ENCODE measurements at regions not wholly inside any gene's neighbourhood (a gene's known extent, or its start where the extent isn't known, plus 50 kb on each side); places are given as distances from the start of the nearest gene placed in this dataset.

DNA sequence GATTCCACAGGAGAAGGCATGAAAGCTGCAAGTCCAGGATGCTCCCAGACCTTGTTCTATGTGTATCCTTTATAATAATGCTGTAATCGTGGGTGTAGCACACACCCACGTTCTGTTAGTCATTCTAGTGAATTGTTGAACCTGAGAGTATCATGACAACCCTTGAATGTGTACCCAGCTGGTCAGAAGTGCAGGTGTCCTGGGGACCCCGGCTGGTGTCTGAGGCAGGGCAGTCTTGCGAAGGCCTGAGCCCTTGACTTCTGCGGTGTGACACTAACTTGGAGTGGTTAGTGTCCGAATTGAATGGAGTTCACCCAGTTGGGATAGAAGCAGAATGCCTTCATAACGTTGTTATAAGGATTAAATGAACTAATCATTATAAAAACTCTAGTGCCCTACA is 218.0 kb upstream of the TNRC6C start:
- no peak for DNase-seq

DNA sequence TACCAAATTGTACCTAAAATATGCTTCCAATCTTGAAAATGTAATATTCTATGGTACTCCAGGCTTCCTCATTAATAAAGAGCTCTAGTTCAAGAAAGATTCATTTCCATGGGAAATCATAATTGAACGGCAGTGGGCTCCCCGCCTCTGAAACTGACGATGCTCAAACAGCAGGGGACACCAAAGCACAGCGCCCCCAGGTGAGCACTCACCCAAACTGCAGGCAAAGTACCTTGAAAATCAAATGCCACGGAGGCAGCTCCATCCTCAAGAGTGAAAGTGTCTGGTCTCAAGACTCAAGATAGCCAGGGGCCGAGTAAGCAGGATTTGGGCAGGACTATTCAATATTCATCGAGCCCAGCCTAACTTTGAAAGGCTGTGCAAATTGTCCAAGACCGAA is 217.4 kb upstream of the TNRC6C start:
- DNase-seq, result no peak

DNA sequence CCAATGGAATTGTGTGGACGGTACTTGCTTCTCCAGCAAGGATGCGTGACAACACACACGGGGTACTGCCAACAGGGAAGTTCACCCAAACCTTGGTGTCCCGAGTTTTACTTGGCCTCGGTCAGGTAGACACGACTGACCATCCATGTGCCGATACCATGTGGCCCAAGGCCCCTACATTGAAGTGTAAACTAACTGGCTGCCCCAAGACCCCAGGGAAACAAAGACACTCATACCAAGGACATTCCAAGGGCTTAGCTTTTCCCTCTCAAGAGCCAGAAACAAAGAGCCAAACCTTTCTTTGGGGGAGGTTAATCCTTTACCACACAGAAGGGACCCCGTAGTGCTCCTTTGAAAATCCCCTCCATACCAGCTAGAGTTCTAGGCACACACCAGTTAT is 215.9 kb upstream of the TNRC6C start:
- no peak for DNase-seq

DNA sequence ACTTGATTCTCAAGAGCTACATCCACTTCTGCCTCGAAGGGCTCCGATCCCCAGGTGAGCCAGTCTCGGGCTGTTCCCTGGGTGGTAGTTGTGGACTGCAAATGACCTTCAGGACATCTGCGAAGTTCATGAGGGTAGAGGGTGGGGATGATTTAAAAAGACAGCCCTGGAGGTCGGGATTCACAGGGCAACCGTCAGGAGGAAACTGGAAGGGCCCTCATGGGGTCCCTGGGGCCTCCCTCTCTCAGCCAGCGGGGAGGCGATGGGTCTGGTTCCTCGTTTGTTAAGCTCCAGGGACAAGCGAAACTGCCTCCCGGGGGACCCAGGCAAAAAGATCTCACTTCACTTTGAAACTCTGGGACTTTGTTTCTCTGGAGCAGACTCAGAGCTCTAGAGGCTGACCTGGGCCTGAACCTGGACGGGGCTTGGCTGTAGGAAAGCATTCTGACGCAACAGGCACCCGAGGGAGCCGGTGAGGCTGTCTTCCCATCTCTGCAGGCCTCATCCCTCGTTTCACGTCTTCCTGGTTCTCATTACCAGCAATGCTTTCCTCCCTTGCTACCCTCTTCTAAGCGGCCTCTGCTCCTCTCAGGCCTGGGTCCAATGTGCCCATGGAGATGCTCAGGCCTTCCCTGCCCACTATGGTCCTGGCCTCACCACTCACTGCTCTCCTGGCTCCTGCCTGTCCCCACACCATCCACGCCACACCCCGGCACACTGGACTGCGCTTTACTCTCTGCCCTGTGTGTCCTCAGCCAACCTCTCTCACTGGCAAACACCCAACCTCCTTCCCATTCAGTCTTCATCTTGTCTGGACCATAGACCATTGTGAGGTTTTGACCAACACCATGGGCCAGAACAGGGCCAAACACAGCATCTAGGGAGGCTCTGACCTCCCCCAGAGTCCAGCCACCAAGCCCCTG is 214.2 kb upstream of the TNRC6C start:
- DNase-seq, result no peak

DNA sequence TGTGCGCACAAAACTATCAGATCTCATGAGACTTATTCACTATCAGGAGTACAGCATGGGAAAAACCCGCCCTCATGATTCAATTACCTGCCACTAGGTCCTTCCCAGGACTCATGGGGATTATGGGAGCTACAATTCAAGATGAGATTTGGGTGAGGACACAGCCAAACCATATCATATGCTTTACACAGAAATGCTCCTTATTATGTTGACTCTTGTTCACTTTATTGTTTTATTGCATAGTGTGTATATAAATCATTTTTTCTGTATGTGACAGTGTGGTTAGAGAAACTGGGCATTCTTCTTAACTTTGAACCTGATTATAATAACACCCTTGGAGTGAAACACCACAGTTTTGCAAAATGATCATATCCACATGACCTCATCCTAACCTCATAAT is 212.8 kb upstream of the TNRC6C start:
- DNase-seq, result no peak

DNA sequence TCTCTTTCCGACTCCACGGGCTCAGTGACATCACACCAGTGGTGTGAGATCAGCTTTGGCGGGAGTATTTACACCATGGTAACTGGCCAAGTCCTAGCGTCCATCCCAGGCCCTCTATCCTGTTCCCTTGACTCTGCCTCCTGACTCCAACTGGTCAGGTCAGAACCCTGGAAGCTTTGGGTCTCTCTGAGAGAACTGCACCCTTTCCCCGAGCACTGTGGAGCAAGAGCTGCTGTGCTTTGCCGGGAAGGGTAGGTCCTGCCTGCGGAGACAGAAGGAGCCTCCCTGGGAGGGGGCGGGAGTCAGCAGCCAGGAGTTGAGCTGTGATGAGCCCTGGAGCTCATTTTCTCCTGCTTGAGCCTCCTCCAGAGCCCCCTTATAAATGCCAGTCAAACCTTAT is 212.1 kb upstream of the TNRC6C start:
- DNase-seq, result no peak

DNA sequence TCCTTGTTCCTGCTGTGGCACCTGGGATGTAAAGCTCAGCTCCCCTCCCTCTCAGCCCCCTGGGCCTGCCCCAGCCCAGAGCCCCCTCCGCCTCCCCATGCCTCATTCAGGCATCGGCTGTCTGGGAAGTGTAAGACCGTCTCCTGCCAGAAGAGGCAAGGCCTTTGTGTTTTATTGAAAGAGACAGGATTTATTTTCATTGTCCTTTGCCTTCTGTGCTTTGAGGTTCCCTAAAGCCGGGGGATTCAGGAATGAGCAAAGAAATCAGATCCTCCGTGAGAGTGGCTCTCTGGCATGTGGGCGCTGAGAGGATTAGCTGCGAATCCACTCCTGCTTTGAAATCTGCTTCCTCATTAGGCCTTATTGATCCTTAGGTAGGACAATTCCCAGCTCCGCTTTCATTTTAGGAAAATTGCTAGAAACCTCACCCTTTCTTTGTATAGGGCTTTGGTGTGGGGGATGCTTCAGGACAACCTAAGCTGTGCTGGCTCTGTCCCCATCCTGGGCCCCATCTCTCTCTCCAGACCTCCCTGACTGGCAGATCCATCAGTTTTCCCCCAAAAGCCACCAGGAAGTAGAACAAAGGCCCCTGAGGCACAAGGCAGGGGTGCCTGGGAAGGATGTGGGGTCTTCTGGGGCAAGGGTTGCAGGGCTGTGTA is 211.5 kb upstream of the TNRC6C start:
- DNase-seq, result no peak

DNA sequence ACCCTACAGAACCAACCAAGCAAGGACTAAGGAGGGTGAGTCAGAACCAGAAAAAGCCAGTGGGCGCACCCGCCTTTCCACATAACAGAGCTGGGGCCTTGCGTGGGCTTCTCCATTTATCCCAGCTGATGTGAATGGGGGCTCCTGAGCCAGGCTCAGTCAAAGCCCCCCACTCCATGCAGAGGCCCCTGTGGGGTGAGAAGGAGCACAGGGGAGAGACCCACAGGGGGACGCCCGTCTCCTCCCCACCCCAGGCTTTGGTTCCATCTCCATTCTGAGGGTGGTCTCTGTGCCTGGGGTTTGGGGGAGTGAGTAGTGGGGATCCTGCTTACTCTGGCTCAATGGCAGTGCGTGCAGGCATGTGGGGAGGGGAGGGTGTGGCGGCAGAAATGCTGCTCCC is 210.1 kb upstream of the TNRC6C start:
- DNase-seq, result no peak

DNA sequence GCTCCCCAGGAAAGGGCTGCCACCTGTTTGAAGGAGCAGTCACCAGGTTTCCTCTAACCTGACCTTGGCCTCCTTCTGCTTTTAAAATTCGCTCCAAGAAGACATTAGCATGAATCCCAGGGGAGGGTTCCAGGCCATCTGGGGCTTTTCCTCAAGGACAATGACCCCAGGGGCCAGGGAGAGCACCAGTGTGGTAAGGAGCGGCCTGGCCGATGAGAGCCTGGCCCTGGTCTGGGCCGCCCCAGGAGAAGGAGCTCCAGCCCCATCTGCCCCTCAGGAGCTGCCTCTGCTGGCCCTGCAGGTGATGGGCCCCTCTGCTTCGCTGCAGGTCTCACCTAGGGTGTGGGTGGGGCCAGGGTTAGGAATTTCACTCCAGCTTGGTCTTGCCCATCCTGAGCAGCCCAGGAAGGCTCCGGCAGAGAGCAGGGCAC is 209.2 kb upstream of the TNRC6C start:
- no peak for DNase-seq

DNA sequence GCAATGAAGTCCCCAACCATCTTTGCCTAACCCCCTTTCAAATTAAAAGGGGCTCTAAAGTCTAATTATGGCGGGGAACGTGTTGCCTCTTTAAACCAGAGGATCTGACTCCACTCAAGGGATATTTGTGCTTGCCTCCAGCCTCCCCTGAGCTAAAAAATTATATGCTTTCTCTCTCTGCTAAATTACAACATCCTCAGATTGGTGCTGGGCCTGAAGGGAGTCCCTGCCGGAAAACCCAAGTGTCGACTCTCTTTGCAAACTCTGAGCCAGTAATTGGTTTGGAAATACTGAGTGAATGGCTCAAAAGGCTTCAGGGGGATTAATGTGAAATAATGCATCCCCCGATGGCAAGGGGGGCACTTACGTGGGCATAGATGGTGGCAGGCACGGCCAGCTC is 208.5 kb upstream of the TNRC6C start:
- DNase-seq, result no peak

DNA sequence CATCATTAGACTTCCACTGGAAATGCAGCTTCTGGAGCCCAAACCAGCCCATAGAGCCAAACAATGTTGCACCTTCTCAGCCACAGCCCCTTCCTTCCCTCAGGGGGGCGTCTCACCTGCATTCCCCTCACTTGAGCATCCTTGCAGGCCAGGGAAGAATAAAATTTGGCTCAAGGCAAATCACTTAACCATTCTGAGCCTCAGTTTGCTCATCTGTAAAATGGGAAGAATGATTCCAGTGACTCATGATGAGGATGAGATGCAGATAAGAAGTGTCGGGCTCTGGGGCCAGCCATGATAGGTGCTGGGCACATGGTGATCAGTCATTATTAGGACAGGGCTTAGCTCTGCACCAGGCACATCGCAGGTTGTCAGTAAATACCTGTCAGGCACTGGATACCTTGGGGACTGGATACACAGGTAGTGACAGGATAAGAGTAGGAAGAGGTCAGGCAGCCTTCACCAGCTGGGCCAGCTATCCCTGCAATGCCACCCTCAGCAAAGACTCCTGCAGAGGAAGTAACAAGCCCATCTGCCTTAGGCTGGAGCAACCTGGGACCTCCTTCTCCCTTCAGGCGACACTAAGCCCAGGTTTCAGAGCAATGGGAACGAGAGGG is 208.0 kb upstream of the TNRC6C start:
- no peak for DNase-seq

DNA sequence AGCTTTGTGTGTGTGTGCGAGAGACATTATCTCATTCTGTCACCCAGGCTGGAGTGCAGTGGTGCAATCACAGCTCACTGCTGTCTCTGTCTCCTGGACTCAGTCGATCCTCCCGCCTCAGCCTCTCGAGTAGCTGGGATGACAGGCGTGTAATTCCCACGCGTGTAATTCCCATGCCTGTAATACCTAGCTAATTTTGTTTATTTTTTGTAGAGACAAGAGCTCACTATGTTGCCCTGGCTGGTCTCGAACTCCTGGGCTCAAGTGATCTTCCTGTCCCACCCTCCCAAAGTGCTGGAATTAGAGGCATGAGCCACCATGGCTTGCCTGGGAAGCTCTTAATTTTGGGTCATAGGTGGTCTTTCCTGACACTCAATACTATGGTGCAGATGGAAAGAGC is 205.3 kb upstream of the TNRC6C start:
- DNase-seq, result no peak

DNA sequence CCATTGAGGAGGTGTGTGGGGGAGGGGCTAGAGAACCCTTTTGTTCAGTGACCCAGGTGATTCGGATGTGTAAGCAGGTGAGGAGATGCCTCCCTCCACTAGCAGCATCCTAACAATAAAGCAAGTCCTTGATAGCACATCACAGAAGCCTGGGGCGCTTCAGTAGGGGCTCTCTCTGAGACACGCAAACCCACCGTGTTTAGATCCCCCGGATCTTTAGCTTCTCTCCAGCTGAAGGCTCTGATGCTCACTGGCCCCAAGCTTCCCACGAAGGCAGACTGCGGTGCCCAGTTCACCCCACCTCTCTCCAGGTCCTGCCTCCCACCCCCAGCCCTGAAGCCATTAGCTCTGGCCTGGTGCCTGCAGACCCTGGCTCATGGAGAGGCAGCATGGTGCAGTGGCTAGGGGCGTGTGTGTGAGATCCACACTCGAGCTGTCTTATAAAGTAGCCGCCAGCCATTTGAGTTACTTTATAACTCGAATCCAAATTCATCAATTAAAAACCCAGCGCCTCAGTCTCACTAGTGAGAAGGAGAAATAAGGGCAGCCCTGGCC is 204.7 kb upstream of the TNRC6C start:
- DNase-seq, result no peak

DNA sequence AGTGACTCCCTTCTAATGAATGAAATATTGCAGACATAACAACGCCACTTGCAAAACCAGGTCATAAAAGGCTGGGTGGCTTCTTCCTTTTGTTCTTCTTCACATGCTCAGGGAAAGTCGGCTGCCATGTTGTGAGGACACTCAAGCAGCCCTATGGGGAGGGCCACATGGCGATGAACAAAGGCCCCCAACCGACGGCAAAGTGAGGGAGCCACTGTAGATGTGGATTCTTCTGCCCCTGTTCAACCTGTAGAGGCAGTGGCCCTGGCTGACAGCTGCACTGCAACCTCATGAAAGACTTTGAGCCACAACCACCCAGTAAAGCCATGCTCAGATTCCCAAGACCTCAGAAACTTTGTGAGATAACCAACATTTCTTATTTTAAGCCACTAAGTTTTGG is 203.5 kb upstream of the TNRC6C start:
- DNase-seq, result no peak

DNA sequence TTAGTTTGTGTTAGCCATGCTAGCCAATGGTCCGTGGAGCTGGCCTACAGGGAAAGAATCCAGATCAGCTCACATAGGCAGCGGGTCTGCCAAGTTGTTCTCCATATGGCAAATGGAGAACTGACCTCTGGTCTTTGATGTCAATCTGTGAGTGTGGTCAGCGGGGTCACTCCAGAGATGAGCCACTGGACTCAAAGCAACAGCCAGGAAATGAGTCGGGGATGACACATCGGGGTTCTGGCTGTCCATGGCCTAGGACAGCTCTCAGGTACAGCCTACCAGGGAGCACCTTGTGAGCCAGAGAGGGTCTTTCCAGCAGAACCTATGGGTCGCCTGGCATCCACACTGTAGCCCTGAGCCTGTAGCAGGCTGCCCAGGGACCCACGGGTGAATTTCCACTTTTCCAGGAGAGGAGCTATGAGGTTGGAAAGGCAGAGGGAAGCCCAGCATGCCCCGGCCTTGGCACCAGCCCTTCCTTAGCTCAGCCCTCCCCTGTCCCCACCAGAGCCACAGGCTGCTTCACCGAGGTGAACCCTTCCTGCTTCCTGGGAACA is 203.0 kb upstream of the TNRC6C start:
- no peak for DNase-seq

DNA sequence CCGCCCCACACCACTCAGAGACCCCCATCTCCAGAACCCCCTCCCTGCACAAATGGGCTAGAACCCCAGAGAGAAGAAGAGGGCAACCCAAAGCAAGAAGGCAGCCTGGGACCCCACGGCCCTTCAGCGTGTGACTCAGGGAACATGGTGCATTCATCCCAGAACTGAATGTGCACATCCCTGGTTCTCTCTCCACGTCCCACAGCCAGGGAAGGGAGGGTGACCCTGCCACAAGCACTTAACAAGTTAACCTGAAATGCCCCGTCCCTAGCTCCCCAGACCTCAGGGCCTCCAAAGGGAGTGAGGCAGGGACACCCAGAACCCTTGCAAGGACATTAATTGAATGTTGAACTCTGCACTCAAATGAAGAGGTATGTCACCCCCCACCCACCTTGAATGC is 202.5 kb upstream of the TNRC6C start:
- no peak for DNase-seq

DNA sequence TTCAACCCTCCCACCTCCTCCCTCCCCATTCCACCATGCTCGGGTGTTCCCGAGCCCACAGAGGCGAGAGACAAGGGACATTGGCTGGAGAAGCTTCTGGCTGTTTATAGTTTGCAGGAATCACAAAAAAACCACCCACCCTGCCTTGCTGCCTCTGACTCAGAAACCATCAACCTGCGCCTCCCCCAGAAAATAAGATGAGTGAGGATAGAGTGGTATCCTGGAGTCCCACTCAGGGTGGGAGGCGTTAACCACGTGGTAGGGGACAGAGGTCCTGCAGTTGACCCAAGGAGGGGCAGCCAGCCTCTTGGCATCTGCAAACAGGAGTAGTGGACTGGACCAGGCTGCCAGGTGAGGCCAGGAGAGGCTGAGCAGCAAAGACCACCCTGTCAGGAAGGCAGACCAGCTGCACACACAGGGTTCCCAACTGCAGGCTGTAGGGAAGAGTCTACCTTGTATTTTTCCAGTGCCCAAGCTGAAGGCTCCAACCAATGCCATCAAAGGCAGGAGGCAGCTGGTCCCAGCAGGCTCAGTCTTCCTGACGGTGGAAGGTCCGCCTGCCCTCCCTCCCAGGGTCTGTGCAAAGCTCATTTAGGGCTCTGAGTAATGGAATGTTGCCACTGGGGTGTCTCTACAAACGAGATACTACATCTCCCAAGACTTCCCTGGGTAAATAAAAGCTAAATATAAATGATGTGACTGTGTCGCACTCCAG is 201.5 kb upstream of the TNRC6C start:
- DNase-seq, result no peak

DNA sequence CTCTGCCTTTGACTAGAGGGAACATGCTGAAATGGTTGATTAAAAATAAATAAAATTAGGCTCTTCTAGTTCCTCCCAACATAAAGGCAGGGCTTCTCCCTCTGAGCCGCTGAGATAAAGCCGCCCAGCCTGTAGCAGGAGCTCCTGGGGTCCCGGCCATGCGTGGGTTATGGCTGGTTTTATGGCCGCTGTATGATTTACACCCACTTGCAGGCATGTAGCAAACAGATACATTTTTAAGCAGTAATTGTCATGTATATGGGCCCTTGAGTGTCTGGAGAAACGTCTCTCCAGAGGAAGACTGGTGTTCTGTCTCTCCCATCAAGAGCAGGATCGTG is 201.0 kb upstream of the TNRC6C start:
- no peak for DNase-seq

DNA sequence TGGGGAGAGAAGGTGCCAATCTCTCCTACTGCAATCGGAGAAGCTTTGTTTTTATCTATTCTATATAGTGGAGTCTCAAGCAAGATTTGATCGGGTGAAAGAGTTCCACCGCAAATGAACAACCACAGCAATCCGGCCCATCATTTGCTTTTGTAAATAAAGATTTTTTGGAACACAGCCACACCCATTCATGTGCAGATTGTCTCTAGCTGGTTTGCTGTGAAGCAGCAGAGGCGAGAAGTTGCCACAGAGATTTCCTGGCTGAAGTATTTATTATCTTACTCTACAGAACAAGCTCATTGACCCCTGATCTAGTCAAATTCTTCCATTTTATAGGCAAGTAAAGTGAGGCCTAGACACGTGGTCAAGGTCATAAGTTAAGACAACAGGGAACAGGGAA is 195.5 kb upstream of the TNRC6C start:
- no peak for DNase-seq

DNA sequence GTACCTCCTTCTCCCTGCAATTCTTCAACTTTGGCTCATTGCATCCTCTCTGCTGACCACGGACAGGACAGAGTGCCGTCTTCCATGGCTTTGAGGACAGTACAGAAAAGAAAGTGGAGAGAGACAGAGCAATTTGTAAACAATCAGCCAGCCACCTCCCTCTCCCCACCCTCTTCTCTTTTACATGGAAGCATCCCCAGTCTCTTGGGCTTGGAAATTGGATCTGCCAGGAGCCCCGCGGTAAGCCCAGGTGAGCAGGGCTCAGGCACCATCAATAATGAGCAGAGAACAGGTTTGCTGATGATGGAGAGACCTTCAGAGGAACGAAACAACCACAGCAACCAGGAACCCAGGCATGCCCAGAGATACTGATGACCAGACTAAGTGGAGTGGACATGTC is 194.9 kb upstream of the TNRC6C start:
- DNase-seq, result no peak

DNA sequence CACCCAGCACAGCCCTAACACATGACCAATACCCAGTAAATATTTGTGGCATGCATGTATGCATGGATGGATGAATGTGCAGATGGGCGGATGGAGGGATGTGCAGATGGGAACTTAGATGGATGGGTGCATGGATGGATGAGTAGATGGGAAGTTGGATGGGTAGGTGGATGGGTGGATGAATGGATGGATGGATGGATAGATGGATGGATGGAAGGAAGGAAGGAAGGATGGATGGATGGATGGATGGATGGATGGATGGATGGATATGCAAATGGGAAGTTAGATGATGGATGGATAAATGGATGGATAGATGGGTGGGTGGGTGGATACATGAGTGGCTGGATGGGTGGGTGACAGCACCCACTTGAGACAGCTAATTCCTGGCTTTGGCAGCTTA is 193.2 kb upstream of the TNRC6C start:
- DNase-seq, result no peak

DNA sequence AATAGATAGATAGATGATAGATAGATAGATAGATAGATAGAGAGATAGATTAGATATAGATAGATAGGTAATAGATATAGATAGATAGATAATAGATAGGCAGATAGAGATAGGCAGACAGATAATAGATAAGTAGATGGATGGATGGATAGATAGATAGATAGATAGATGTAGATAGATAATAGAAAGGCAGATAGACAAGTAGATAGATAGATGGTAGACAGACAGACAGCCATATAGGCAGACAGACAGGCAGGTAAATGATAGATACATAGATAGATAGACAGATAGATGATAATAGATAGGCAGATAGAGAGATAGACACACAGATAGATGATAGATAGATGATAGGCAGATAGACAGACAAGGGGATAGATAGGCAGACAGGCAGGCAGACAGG is 191.4 kb upstream of the TNRC6C start:
- DNase-seq, result no peak

DNA sequence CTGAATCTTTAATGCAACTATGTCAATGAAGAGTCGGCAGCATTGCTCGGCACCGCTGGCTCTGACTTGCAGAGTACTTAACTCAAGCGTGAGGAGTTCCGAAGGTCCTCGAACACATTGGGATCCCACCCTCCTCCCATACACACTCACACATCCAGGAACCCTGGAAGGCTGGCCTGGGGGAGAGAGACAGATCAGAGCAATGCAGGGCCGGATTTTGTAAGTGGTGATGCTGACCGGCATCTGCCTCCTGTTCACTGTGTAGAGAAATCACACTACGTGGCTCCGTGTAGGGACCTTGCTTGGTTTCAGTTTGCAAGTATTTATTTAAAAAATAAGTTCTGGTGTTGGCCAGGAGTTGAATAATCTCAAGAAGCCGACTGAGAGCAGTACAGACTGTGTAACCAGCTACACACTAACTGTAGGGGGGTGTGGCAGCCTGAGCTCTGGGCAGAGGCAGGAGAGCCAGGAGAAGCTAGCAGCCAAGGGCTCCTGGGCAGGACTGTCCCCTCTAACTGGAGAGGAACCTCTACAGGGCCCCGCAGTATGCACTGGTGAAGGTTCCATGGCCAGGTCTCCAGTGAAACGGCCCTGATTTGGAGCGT is 190.2 kb upstream of the TNRC6C start:
- DNase-seq, result no peak

Data from SW 1271 (cell line).